HG02678 (cell line): ENCODE measurements at regions not wholly inside any gene's neighbourhood (a gene's known extent, or its start where the extent isn't known, plus 50 kb on each side); places are given as distances from the start of the nearest gene placed in this dataset.

Experiments
- ATAC-seq: cut with Tn5 transposase; IDR thresholded peaks from one replicate; pipeline ENCODE4 v1.9.1; 2021; ENCODE audit warnings: mild to moderate bottlenecking, moderate library complexity; ENCODE audit not compliant: unreplicated experiment

GRCh38 chr10:120365872-120366271, 91.2 kb upstream of the PLPP4 start:
- ATAC-seq = no peak

- no peak for ATAC-seq
Observed at GRCh38 chr10:120367341-120367740, 89.7 kb upstream of the PLPP4 start.

GRCh38 chr10:120368338-120368737, 88.7 kb upstream of the PLPP4 start:
- ATAC-seq = no peak

- no peak for ATAC-seq
Observed at GRCh38 chr10:120368927-120369326, 88.1 kb upstream of the PLPP4 start.

GRCh38 chr10:120369856-120370276, 87.2 kb upstream of the PLPP4 start:
- ATAC-seq = no peak

GRCh38 chr10:120371856-120372255, 85.2 kb upstream of the PLPP4 start:
- no peak for ATAC-seq

- no peak for ATAC-seq
Observed at GRCh38 chr10:120372917-120373316, 84.1 kb upstream of the PLPP4 start.

- ATAC-seq = no peak
Observed at GRCh38 chr10:120375666-120376065, 81.4 kb upstream of the PLPP4 start.

- ATAC-seq = no peak
Observed at GRCh38 chr10:120381931-120382330, 75.1 kb upstream of the PLPP4 start.

GRCh38 chr10:120382360-120382759, 74.7 kb upstream of the PLPP4 start:
- ATAC-seq = no peak

GRCh38 chr10:120385992-120386391, 71.0 kb upstream of the PLPP4 start:
- no peak for ATAC-seq

GRCh38 chr10:120386896-120387295, 70.1 kb upstream of the PLPP4 start:
- no peak for ATAC-seq

- no peak for ATAC-seq
Observed at GRCh38 chr10:120387326-120387725, 69.7 kb upstream of the PLPP4 start.

- no peak for ATAC-seq
Observed at GRCh38 chr10:120392245-120392644, 64.8 kb upstream of the PLPP4 start.

- no peak for ATAC-seq
Observed at GRCh38 chr10:120392671-120393079, 64.4 kb upstream of the PLPP4 start.

GRCh38 chr10:120394446-120394845, 62.6 kb upstream of the PLPP4 start:
- no peak for ATAC-seq

GRCh38 chr10:120396228-120396627, 60.8 kb upstream of the PLPP4 start:
- no peak for ATAC-seq

- no peak for ATAC-seq
Observed at GRCh38 chr10:120398180-120398579, 58.8 kb upstream of the PLPP4 start.

GRCh38 chr10:120400601-120401000, 56.4 kb upstream of the PLPP4 start:
- no peak for ATAC-seq

- ATAC-seq = no peak
Observed at GRCh38 chr10:120402147-120402766, 54.8 kb upstream of the PLPP4 start.

- no peak for ATAC-seq
Observed at GRCh38 chr10:120403109-120403508, 53.9 kb upstream of the PLPP4 start.

GRCh38 chr10:120406376-120406775, 50.7 kb upstream of the PLPP4 start:
- no peak for ATAC-seq
